GM21786 (cell line): ENCODE measurements at regions not wholly inside any gene's neighbourhood (a gene's known extent, or its start where the extent isn't known, plus 50 kb on each side); places are given as distances from the start of the nearest gene placed in this dataset.
"Not testable (repeated sequence)": the region's sequence is repeated elsewhere in the genome, so short reads cannot be mapped to it uniquely, and the experiment has no call there.

Experiments used
- ATAC-seq: cut with Tn5 transposase; IDR thresholded peaks from one replicate; pipeline ENCODE4 v1.9.1; 2021; ENCODE audit not compliant: unreplicated experiment

GRCh38 chr1:222470252-222470805 lies 77.6 kb downstream of the HHIPL2 start:
- ATAC-seq: not testable (repeated sequence)

DNA sequence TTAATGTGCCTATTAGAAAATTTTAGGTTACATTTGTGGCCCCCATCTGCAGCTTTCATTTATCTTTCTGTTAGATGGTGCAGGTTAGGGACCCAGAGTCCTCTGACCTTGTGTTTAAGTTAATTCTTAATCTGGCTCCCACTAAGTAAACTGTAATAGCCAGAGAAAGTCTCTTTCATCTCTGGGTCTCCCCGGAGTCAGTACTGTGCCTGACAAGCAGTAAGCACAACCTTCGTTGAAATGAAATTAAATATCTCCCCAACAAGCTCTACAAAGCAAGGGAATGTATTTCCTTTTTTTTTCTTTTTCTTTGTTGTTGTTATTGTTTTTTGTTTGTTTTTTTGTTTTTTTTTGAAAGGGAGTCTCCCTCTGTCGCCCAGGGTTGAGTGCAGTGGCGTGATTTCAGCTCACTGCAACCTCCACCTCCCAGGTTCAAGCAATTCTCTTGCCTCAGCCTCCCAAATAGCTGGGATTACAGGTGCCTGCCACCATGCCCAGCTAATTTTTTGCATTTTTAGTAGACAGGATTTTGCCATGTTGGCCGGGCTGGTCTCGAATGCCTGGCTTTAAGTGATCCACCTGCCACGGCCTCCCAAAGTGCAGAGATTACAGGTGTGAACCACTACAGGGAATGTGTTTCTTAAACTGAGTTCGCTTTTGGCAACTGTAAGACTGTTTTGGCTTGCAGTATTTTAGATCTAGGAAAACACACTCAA lies 81.6 kb downstream of the HHIPL2 start:
- ATAC-seq: no peak

- ATAC-seq: peak; percentile 87
Observed at GRCh38 chr1:222465211-222466041, 82.5 kb downstream of the HHIPL2 start.

DNA sequence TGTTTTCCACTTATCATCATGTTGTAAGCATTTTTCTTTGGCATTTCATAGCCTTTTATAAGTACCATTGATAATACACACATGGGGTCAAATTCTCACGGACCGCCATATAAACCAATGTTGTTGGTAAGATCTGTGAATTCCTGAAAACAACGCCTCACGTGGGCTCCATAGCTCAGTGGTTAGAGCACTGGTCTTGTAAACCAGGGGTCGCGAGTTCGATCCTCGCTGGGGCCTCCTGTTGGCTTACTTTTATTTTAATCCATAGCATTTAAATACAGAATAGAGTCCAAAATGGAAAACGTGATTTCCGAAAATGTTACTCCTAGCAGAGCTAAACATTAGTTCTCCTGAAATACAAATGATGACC lies 83.1 kb downstream of the HHIPL2 start:
- ATAC-seq: peak; percentile 24

GRCh38 chr1:222463059-222463730 lies 84.7 kb downstream of the HHIPL2 start:
- no peak for ATAC-seq

DNA sequence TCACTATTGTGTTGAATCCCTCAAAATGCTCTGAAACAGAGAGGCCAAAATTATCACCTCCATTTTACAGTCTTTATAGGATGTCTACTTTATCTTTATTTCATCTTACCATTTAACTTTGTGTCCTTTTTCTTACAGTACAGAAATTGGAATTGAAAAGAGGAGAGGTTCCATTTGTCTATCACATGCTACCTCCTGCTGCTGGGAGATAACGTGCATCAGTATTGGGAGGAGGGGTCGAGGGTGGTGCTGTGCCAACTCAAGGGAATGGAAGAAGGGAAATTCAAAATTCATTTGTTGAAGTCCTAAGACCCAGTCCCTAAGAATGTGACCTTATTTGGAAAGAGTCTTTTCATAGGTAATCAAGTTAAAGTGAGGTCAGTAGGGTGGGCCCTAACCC lies 85.3 kb downstream of the HHIPL2 start:
- ATAC-seq: no peak

DNA sequence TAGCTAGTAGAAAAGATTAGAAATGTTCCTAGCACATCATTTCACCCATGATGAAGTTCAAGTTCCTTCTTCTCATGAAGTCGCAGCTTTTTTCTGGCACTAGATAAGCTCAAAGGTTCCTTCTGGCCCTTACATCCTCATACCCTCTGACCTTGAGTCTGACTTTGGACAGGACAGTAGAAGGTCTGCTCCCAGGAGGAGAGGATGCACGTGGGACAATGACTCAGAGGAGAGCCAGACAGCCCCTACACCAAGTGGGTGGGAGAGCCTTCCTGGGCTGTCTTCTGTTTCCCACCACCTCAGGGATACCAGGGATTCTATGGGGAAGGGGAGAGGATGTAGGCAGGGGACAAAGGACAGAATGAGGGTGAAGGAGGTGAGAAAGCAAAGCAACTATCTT lies 86.0 kb downstream of the HHIPL2 start:
- no peak for ATAC-seq

- ATAC-seq: no peak
Observed at GRCh38 chr1:222459652-222460051, 88.3 kb downstream of the HHIPL2 start.

- no peak for ATAC-seq
Observed at GRCh38 chr1:222457513-222457912, 90.4 kb downstream of the HHIPL2 start.

- ATAC-seq: no peak
Observed at GRCh38 chr1:222457084-222457483, 90.8 kb downstream of the HHIPL2 start.

DNA sequence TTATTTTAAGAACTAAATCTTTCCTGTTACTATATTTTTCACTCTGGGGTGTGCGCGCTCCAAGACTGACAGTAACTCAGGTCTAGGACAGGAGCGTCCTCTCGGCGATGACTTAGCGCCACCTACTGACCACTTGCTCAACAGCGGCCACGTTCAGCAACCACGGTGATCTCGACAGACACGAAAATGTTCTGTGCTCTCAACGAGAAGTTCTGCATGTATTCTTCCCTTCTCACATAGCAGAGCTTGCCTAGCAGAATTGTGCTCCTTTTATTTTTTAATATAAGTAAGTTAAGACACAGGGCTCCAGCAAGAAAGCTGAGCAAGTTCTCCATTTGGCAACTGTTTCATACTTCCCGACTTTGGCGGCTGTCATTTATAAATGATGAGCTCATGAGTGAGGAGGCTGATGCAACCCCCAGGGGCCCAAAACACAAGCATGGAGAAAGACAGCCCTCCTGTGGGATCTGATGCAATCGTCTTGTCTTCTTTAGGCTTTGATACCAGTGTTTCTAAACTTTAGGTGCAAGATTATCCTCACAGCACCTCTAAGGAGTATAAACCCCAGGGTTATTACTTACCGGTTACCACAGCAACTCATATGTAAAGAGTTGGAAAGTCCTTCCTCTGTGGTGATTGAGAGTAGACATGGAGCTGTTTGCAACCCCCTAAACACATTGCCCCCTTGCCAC lies 92.6 kb downstream of the HHIPL2 start:
- peak; percentile 96 for ATAC-seq

GRCh38 chr1:222454782-222455181 lies 93.1 kb downstream of the HHIPL2 start:
- no peak for ATAC-seq

- no peak for ATAC-seq
Observed at GRCh38 chr1:222454186-222454585, 93.7 kb downstream of the HHIPL2 start.

DNA sequence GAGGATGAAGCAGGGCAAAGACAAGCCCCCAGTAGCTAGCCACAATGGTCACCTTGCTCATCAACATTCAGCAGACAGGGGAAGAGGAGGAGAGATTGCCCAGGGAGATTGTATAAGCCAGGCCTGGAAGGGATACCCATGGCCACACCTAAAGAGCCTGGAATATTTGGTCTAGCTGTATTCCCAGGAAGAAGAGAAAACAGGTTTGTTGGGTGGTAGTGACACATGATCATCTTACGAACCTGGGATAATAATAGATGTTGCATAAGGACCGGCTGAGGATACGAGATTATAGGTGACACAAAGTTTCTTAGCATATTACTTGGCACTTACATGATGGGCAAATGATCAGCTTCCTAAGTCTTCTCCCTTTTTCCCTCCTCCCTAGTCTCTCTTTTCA lies 95.9 kb downstream of the HHIPL2 start:
- no peak for ATAC-seq

GRCh38 chr1:222443566-222443965 lies 104.3 kb downstream of the HHIPL2 start:
- no peak for ATAC-seq

GRCh38 chr1:222441066-222441465 lies 106.8 kb downstream of the HHIPL2 start:
- ATAC-seq: no peak

- no peak for ATAC-seq
Observed at GRCh38 chr1:222424826-222425225, 123.1 kb downstream of the HHIPL2 start.

GRCh38 chr1:222421380-222421779 lies 126.5 kb downstream of the HHIPL2 start:
- ATAC-seq: no peak

GRCh38 chr1:222420633-222421032 lies 127.3 kb downstream of the HHIPL2 start:
- ATAC-seq: no peak

- ATAC-seq: no peak
Observed at GRCh38 chr1:222418654-222419053, 129.2 kb downstream of the HHIPL2 start.

DNA sequence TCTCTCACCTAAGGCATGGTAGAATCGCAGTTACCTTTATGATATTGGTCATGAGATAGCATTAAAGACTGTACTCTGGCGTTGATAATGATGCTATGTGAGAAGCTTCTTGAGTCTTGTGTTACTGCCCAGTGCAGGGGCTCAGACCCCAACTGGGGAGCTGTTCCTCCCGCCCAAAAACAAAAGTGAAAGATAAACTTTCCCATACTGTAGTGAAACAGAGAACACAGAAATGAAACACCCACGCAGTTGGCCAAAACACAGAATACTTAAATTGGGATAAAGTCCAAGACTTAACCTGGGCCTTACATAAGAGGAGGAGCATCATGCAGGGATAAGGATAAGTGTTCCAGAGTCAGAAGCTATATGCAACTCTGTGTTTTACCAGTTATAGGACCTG lies 130.6 kb downstream of the HHIPL2 start:
- no peak for ATAC-seq
